ENCODE measurements at regions not wholly inside any gene's neighbourhood (a gene's known extent, or its start where the extent isn't known, plus 50 kb on each side); places are given as distances from the start of the nearest gene placed in this dataset.

DNA sequence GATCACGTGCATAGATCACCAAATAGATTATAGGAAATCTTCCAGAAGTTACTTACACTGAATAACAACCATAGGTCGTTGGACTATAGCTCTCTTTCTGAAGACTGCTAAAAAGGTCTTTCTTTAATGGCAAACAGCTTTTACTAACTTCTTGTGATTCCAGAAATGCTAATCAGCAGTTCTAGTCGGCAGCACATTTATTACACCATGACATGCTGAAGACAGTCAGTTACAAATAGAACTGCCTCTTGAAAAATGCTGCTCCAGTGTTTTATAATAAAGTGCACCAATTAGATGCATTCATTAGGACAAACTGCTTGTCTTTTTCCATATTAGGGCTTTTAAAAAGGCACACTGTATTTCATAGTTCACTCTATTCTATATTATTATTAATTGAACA lies 488.2 kb downstream of the PABPC4L start:
- Histone ChIP-seq H3K36me3 (ENCODE audit: control insufficient read depth in 2 of 2, insufficient read depth in 1 of 2, low read length in 2 of 2) (no peaks in the 10 kb centered on the region), H3K4me1 (ENCODE audit: control insufficient read depth, insufficient read depth, low read length) (no peaks in the 10 kb centered on the region), H3K9me3 (ENCODE audit: control insufficient read depth, insufficient read depth, low read depth, low read length) (no peaks in the 10 kb centered on the region), H3K4me3 (ENCODE audit: low read depth, low read length) (no peak overlapping the region), H3K27ac (ENCODE audit: extremely low read depth, low read depth, low read length) (no peak overlapping the region)
- POLR2A ChIA-PET, result no interaction called here
- CTCF ChIA-PET, result no interaction called here
- no peak for TF ChIP-seq ZNF16 (tag by site-specific recombination; IDR thresholded peaks at IDR 0.05; ENCODE audit: low read depth)
- TF ChIP-seq ZNF521 (tag by site-specific recombination; IDR thresholded peaks at IDR 0.05), result no peak
- TF ChIP-seq ZNF76 (tag by site-specific recombination; IDR thresholded peaks at IDR 0.05; ENCODE audit: borderline replicate concordance, low read depth), result no peak

DNA sequence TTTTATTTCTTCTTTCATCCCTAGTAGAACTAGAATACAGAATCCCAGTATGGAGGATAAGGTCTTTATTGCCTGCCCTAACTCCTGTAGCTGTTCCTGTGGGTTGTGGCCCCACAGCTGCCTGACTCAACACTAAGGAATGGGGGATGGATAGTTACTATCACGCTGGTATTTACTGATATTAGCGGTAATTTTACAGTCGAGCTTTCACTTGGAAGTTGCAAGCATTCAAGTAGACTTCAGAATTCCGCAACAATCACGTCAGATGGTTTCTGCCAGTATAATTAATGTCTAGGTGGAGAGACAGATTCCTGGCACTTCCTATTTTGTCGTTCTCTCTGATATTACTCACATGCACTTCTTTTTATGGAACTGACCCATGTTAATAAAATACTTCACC lies 489.8 kb downstream of the PABPC4L start:
- ChIA-PET POLR2A (no interaction called here), CTCF (no interaction called here)
- TF ChIP-seq, protein P1, sequence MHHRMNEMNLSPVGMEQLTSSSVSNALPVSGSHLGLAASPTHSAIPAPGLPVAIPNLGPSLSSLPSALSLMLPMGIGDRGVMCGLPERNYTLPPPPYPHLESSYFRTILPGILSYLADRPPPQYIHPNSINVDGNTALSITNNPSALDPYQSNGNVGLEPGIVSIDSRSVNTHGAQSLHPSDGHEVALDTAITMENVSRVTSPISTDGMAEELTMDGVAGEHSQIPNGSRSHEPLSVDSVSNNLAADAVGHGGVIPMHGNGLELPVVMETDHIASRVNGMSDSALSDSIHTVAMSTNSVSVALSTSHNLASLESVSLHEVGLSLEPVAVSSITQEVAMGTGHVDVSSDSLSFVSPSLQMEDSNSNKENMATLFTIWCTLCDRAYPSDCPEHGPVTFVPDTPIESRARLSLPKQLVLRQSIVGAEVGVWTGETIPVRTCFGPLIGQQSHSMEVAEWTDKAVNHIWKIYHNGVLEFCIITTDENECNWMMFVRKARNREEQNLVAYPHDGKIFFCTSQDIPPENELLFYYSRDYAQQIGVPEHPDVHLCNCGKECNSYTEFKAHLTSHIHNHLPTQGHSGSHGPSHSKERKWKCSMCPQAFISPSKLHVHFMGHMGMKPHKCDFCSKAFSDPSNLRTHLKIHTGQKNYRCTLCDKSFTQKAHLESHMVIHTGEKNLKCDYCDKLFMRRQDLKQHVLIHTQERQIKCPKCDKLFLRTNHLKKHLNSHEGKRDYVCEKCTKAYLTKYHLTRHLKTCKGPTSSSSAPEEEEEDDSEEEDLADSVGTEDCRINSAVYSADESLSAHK (tag by site-specific recombination; IDR thresholded peaks at IDR 0.05), result no peak
- TF ChIP-seq, protein P2, sequence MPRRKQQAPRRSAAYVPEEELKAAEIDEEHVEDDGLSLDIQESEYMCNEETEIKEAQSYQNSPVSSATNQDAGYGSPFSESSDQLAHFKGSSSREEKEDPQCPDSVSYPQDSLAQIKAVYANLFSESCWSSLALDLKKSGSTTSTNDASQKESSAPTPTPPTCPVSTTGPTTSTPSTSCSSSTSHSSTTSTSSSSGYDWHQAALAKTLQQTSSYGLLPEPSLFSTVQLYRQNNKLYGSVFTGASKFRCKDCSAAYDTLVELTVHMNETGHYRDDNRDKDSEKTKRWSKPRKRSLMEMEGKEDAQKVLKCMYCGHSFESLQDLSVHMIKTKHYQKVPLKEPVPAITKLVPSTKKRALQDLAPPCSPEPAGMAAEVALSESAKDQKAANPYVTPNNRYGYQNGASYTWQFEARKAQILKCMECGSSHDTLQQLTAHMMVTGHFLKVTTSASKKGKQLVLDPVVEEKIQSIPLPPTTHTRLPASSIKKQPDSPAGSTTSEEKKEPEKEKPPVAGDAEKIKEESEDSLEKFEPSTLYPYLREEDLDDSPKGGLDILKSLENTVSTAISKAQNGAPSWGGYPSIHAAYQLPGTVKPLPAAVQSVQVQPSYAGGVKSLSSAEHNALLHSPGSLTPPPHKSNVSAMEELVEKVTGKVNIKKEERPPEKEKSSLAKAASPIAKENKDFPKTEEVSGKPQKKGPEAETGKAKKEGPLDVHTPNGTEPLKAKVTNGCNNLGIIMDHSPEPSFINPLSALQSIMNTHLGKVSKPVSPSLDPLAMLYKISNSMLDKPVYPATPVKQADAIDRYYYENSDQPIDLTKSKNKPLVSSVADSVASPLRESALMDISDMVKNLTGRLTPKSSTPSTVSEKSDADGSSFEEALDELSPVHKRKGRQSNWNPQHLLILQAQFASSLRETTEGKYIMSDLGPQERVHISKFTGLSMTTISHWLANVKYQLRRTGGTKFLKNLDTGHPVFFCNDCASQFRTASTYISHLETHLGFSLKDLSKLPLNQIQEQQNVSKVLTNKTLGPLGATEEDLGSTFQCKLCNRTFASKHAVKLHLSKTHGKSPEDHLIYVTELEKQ (tag by site-specific recombination; IDR thresholded peaks at IDR 0.05; ENCODE audit: borderline replicate concordance), result no peak
- TF ChIP-seq, protein P3, sequence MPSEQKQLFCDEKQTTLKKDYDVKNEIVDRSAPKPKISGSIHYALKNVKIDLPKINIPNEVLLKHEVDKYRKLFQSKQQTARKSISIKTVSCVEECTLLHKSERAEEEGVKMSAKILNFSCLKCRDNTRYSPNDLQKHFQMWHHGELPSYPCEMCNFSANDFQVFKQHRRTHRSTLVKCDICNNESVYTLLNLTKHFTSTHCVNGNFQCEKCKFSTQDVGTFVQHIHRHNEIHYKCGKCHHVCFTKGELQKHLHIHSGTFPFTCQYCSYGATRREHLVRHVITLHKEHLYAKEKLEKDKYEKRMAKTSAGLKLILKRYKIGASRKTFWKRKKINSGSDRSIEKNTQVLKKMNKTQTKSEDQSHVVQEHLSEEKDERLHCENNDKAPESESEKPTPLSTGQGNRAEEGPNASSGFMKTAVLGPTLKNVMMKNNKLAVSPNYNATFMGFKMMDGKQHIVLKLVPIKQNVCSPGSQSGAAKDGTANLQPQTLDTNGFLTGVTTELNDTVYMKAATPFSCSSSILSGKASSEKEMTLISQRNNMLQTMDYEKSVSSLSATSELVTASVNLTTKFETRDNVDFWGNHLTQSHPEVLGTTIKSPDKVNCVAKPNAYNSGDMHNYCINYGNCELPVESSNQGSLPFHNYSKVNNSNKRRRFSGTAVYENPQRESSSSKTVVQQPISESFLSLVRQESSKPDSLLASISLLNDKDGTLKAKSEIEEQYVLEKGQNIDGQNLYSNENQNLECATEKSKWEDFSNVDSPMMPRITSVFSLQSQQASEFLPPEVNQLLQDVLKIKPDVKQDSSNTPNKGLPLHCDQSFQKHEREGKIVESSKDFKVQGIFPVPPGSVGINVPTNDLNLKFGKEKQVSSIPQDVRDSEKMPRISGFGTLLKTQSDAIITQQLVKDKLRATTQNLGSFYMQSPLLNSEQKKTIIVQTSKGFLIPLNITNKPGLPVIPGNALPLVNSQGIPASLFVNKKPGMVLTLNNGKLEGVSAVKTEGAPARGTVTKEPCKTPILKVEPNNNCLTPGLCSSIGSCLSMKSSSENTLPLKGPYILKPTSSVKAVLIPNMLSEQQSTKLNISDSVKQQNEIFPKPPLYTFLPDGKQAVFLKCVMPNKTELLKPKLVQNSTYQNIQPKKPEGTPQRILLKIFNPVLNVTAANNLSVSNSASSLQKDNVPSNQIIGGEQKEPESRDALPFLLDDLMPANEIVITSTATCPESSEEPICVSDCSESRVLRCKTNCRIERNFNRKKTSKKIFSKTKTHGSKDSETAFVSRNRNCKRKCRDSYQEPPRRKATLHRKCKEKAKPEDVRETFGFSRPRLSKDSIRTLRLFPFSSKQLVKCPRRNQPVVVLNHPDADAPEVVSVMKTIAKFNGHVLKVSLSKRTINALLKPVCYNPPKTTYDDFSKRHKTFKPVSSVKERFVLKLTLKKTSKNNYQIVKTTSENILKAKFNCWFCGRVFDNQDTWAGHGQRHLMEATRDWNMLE (tag by site-specific recombination; conservative IDR thresholded peaks at IDR 0.05; ENCODE audit: low read depth), result no peak
- TF ChIP-seq HOXD13 (CRISPR knock-in tag; IDR thresholded peaks at IDR 0.05; ENCODE audit: borderline replicate concordance), result no peak
- TF ChIP-seq ZNF600 (tag by site-specific recombination; IDR thresholded peaks at IDR 0.05), result no peak
- no peak for TF ChIP-seq YY1 (tag by site-specific recombination; IDR thresholded peaks at IDR 0.05)
- TF ChIP-seq SALL2 (tag by site-specific recombination; IDR thresholded peaks at IDR 0.05; ENCODE audit: borderline replicate concordance), result no peak
- TF ChIP-seq ZNF2 (tag by site-specific recombination; IDR thresholded peaks at IDR 0.05), result no peak
- TF ChIP-seq ZNF701 (tag by site-specific recombination; IDR thresholded peaks at IDR 0.05), result no peak
- TF ChIP-seq, protein P4, sequence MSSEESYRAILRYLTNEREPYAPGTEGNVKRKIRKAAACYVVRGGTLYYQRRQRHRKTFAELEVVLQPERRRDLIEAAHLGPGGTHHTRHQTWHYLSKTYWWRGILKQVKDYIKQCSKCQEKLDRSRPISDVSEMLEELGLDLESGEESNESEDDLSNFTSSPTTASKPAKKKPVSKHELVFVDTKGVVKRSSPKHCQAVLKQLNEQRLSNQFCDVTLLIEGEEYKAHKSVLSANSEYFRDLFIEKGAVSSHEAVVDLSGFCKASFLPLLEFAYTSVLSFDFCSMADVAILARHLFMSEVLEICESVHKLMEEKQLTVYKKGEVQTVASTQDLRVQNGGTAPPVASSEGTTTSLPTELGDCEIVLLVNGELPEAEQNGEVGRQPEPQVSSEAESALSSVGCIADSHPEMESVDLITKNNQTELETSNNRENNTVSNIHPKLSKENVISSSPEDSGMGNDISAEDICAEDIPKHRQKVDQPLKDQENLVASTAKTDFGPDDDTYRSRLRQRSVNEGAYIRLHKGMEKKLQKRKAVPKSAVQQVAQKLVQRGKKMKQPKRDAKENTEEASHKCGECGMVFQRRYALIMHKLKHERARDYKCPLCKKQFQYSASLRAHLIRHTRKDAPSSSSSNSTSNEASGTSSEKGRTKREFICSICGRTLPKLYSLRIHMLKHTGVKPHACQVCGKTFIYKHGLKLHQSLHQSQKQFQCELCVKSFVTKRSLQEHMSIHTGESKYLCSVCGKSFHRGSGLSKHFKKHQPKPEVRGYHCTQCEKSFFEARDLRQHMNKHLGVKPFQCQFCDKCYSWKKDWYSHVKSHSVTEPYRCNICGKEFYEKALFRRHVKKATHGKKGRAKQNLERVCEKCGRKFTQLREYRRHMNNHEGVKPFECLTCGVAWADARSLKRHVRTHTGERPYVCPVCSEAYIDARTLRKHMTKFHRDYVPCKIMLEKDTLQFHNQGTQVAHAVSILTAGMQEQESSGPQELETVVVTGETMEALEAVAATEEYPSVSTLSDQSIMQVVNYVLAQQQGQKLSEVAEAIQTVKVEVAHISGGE (tag by site-specific recombination; conservative IDR thresholded peaks at IDR 0.05; ENCODE audit: low read depth), result no peak
- TF ChIP-seq, protein P5, sequence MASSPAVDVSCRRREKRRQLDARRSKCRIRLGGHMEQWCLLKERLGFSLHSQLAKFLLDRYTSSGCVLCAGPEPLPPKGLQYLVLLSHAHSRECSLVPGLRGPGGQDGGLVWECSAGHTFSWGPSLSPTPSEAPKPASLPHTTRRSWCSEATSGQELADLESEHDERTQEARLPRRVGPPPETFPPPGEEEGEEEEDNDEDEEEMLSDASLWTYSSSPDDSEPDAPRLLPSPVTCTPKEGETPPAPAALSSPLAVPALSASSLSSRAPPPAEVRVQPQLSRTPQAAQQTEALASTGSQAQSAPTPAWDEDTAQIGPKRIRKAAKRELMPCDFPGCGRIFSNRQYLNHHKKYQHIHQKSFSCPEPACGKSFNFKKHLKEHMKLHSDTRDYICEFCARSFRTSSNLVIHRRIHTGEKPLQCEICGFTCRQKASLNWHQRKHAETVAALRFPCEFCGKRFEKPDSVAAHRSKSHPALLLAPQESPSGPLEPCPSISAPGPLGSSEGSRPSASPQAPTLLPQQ (tag by site-specific recombination; IDR thresholded peaks at IDR 0.05), result no peak
- no peak for TF ChIP-seq GFI1B (tag by site-specific recombination; IDR thresholded peaks at IDR 0.05)
- TF ChIP-seq ZNF843 (tag by site-specific recombination; IDR thresholded peaks at IDR 0.05), result no peak
- no peak for TF ChIP-seq ZBTB20 (tag by site-specific recombination; IDR thresholded peaks at IDR 0.05)
- TF ChIP-seq ZNF221 (tag by site-specific recombination; IDR thresholded peaks at IDR 0.05; ENCODE audit: borderline replicate concordance), result no peak
- Histone ChIP-seq H3K4me1 (ENCODE audit: control insufficient read depth, insufficient read depth, low read length) (no peaks in the 10 kb centered on the region), H3K4me3 (ENCODE audit: low read depth, low read length) (peak overlapping the region; percentile 7), H3K27ac (ENCODE audit: extremely low read depth, low read depth, low read length) (no peak overlapping the region), H3K9me3 (ENCODE audit: control insufficient read depth, insufficient read depth, low read depth, low read length) (no peaks in the 10 kb centered on the region), H3K36me3 (ENCODE audit: control insufficient read depth in 2 of 2, insufficient read depth in 1 of 2, low read length in 2 of 2) (no peaks in the 10 kb centered on the region)
